Activated CD8-positive, alpha-beta memory T cell treated with anti-CD3 and anti-CD28 coated beads, Interleukin-2, amount 10 ng/mL, durations not matched to agents 7 days and 5 days (primary cell): ENCODE measurements at regions not wholly inside any gene's neighbourhood (a gene's known extent, or its start where the extent isn't known, plus 50 kb on each side); places are given as distances from the start of the nearest gene placed in this dataset.
A peak's percentile ranks its signal among the peaks of the same experiment; 100 is the strongest.

Experiments used
- ATAC-seq: fragments of 150-1000 bp; cut with Tn5 transposase; one replicate; pipeline ENCODE4 v1.10.0; 2021; ENCODE audit warnings: moderate library complexity
- CTCF ChIA-PET: fragments of 350-600 bp; sonication (Branson Sonifier 250); formaldehyde crosslinking; loops from one replicate; lab custom pipeline; 2021; ENCODE audit warnings: antibody characterized with exemption; lab: Charles Lee
- DNase-seq: peaks from one replicate; pipeline ENCODE4 v3.0.0-alpha.2; 2020
- H3K27ac Mint-ChIP-seq: one replicate; pipeline ENCODE4 v1.8.0; 2021; ENCODE audit warnings: mild to moderate bottlenecking, mixed read lengths
- H3K27me3 Mint-ChIP-seq: one replicate; pipeline ENCODE4 v1.8.0; 2021; ENCODE audit warnings: mixed read lengths
- H3K36me3 Mint-ChIP-seq: one replicate; pipeline ENCODE4 v1.8.0; 2021; ENCODE audit warnings: mild to moderate bottlenecking, mixed read lengths
- H3K4me1 Mint-ChIP-seq: one replicate; pipeline ENCODE4 v1.8.0; 2021; ENCODE audit warnings: mixed read lengths
- H3K4me3 Mint-ChIP-seq: one replicate; pipeline ENCODE4 v1.8.0; 2021; ENCODE audit warnings: mild to moderate bottlenecking, moderate library complexity, mixed read lengths
- H3K9me3 Mint-ChIP-seq: one replicate; pipeline ENCODE4 v1.8.0; 2022; ENCODE audit warnings: low read depth, mixed read lengths

- CTCF ChIA-PET: no interaction called here
- ATAC-seq: no peak
- H3K4me3 Mint-ChIP-seq: no peak overlapping the region
- H3K27ac Mint-ChIP-seq: no peak overlapping the region
- no peaks in the 10 kb centered on the region for H3K9me3 Mint-ChIP-seq
- DNase-seq: no peak
- peaks cover 2% of the 10 kb centered on the region for H3K4me1 Mint-ChIP-seq
- H3K36me3 Mint-ChIP-seq: no peaks in the 10 kb centered on the region
- H3K27me3 Mint-ChIP-seq: no peaks in the 10 kb centered on the region
Observed at GRCh38 chr10:124346831-124347230, 71.9 kb downstream of the OAT start.

GRCh38 chr10:124345521-124345920, 73.2 kb downstream of the OAT start:
- CTCF ChIA-PET: no interaction called here
- no peaks in the 10 kb centered on the region for H3K36me3 Mint-ChIP-seq

GRCh38 chr10:124344931-124345330, 73.8 kb downstream of the OAT start:
- H3K9me3 Mint-ChIP-seq: no peaks in the 10 kb centered on the region
- no peaks in the 10 kb centered on the region for H3K36me3 Mint-ChIP-seq
- peaks cover 10% of the 10 kb centered on the region for H3K4me1 Mint-ChIP-seq
- DNase-seq (no peak), ATAC-seq (no peak)
- CTCF ChIA-PET: no interaction called here
- H3K4me3 Mint-ChIP-seq: no peak overlapping the region
- no peaks in the 10 kb centered on the region for H3K27me3 Mint-ChIP-seq
- H3K27ac Mint-ChIP-seq: no peak overlapping the region

More at GRCh38 chr10:124345521-124345920, 73.2 kb downstream of the OAT start:
- no peak overlapping the region for H3K27ac Mint-ChIP-seq
- H3K9me3 Mint-ChIP-seq: no peaks in the 10 kb centered on the region
- no peak overlapping the region for H3K4me3 Mint-ChIP-seq
- DNase-seq: no peak
- H3K27me3 Mint-ChIP-seq: no peaks in the 10 kb centered on the region
- no peak for ATAC-seq
- H3K4me1 Mint-ChIP-seq: peaks cover 10% of the 10 kb centered on the region

- Mint-ChIP-seq H3K27me3 (no peaks in the 10 kb centered on the region), H3K9me3 (no peaks in the 10 kb centered on the region), H3K36me3 (no peaks in the 10 kb centered on the region), H3K4me1 (peaks cover 10% of the 10 kb centered on the region), H3K4me3 (no peak overlapping the region), H3K27ac (no peak overlapping the region)
- CTCF ChIA-PET: no interaction called here
- ATAC-seq: no peak
- no peak for DNase-seq
Observed at GRCh38 chr10:124344266-124344590, 74.5 kb downstream of the OAT start.

- H3K4me1 Mint-ChIP-seq: peaks cover 10% of the 10 kb centered on the region
- H3K27me3 Mint-ChIP-seq: no peaks in the 10 kb centered on the region
- ATAC-seq: no peak
- H3K4me3 Mint-ChIP-seq: no peak overlapping the region
- no peak for DNase-seq
- no peak overlapping the region for H3K27ac Mint-ChIP-seq
- no peaks in the 10 kb centered on the region for H3K36me3 Mint-ChIP-seq
- CTCF ChIA-PET: no interaction called here
- no peaks in the 10 kb centered on the region for H3K9me3 Mint-ChIP-seq
Observed at GRCh38 chr10:124343351-124344265, 75.1 kb downstream of the OAT start.

GRCh38 chr10:124342821-124343170, 75.9 kb downstream of the OAT start:
- no peak overlapping the region for H3K4me3 Mint-ChIP-seq
- CTCF ChIA-PET: no interaction called here
- DNase-seq (no peak), ATAC-seq (no peak)
- no peak overlapping the region for H3K27ac Mint-ChIP-seq
- no peaks in the 10 kb centered on the region for H3K36me3 Mint-ChIP-seq
- no peaks in the 10 kb centered on the region for H3K27me3 Mint-ChIP-seq
- H3K9me3 Mint-ChIP-seq: no peaks in the 10 kb centered on the region
- H3K4me1 Mint-ChIP-seq: peaks cover 10% of the 10 kb centered on the region

- no peak for DNase-seq
- no peaks in the 10 kb centered on the region for H3K9me3 Mint-ChIP-seq
- H3K4me1 Mint-ChIP-seq: peaks cover 10% of the 10 kb centered on the region
- CTCF ChIA-PET: no interaction called here
- no peaks in the 10 kb centered on the region for H3K36me3 Mint-ChIP-seq
- no peak overlapping the region for H3K27ac Mint-ChIP-seq
- no peaks in the 10 kb centered on the region for H3K27me3 Mint-ChIP-seq
- ATAC-seq: no peak
- H3K4me3 Mint-ChIP-seq: no peak overlapping the region
Observed at GRCh38 chr10:124342136-124342820, 76.4 kb downstream of the OAT start.

- ATAC-seq: peak; percentile 61
- H3K9me3 Mint-ChIP-seq: no peaks in the 10 kb centered on the region
- no peak overlapping the region for H3K27ac Mint-ChIP-seq
- peak; percentile 52 for DNase-seq
- peaks cover 10% of the 10 kb centered on the region for H3K4me1 Mint-ChIP-seq
- H3K4me3 Mint-ChIP-seq: no peak overlapping the region
- H3K36me3 Mint-ChIP-seq: no peaks in the 10 kb centered on the region
- CTCF ChIA-PET: no interaction called here
- no peaks in the 10 kb centered on the region for H3K27me3 Mint-ChIP-seq
Observed at GRCh38 chr10:124341768-124342135, 77.0 kb downstream of the OAT start.

- no peaks in the 10 kb centered on the region for H3K36me3 Mint-ChIP-seq
- H3K27ac Mint-ChIP-seq: no peak overlapping the region
- H3K4me1 Mint-ChIP-seq: peaks cover 10% of the 10 kb centered on the region
- no peaks in the 10 kb centered on the region for H3K9me3 Mint-ChIP-seq
- peaks cover 2% of the 10 kb centered on the region for H3K27me3 Mint-ChIP-seq
- no peak for DNase-seq
- CTCF ChIA-PET: no interaction called here
- ATAC-seq: no peak
- H3K4me3 Mint-ChIP-seq: no peak overlapping the region
Observed at GRCh38 chr10:124340033-124340760, 78.5 kb downstream of the OAT start.

- peaks cover 10% of the 10 kb centered on the region for H3K4me1 Mint-ChIP-seq
- no peak overlapping the region for H3K27ac Mint-ChIP-seq
- DNase-seq (no peak), ATAC-seq (no peak)
- no peaks in the 10 kb centered on the region for H3K9me3 Mint-ChIP-seq
- H3K36me3 Mint-ChIP-seq: no peaks in the 10 kb centered on the region
- no peak overlapping the region for H3K4me3 Mint-ChIP-seq
- CTCF ChIA-PET: no interaction called here
- H3K27me3 Mint-ChIP-seq: peaks cover 4% of the 10 kb centered on the region
Observed at GRCh38 chr10:124339119-124340032, 79.3 kb downstream of the OAT start.

GRCh38 chr10:124338276-124338925, 80.3 kb downstream of the OAT start:
- H3K4me3 Mint-ChIP-seq: no peak overlapping the region
- peaks cover 10% of the 10 kb centered on the region for H3K4me1 Mint-ChIP-seq
- H3K9me3 Mint-ChIP-seq: no peaks in the 10 kb centered on the region
- DNase-seq: no peak
- no peaks in the 10 kb centered on the region for H3K36me3 Mint-ChIP-seq
- H3K27ac Mint-ChIP-seq: no peak overlapping the region
- no peak for ATAC-seq
- CTCF ChIA-PET: no interaction called here
- H3K27me3 Mint-ChIP-seq: peaks cover 6% of the 10 kb centered on the region

GRCh38 chr10:124336186-124336585, 82.5 kb downstream of the OAT start:
- peaks cover 4% of the 10 kb centered on the region for H3K4me1 Mint-ChIP-seq
- CTCF ChIA-PET: no interaction called here
- H3K27me3 Mint-ChIP-seq: peaks cover 21% of the 10 kb centered on the region
- H3K4me3 Mint-ChIP-seq: no peak overlapping the region
- peaks cover 6% of the 10 kb centered on the region for H3K9me3 Mint-ChIP-seq
- H3K36me3 Mint-ChIP-seq: no peaks in the 10 kb centered on the region
- ATAC-seq (no peak), DNase-seq (no peak)
- H3K27ac Mint-ChIP-seq: no peak overlapping the region

- peaks cover 25% of the 10 kb centered on the region for H3K27me3 Mint-ChIP-seq
- DNase-seq: no peak
- no peak for ATAC-seq
- no peaks in the 10 kb centered on the region for H3K4me1 Mint-ChIP-seq
- CTCF ChIA-PET: no interaction called here
- H3K9me3 Mint-ChIP-seq: peaks cover 6% of the 10 kb centered on the region
- H3K4me3 Mint-ChIP-seq: no peak overlapping the region
- no peaks in the 10 kb centered on the region for H3K36me3 Mint-ChIP-seq
- no peak overlapping the region for H3K27ac Mint-ChIP-seq
Observed at GRCh38 chr10:124333931-124334330, 84.8 kb downstream of the OAT start.
